Liver (tissue), 3 donors: ENCODE measurements at regions not wholly inside any gene's neighbourhood (a gene's known extent, or its start where the extent isn't known, plus 50 kb on each side); places are given as distances from the start of the nearest gene placed in this dataset.

Source experiments
- JUND ChIP-seq, 2 donors: IDR thresholded peaks; 2 replicates each; pipeline ENCODE4 v1.6.1; 2016; ENCODE audit warnings: antibody characterized with exemption in 2 of 2
- TF ChIP-seq, protein P1 (sequence below): fragments of 150-350 bp; IDR thresholded peaks from 2 replicates; pipeline ENCODE4 v1.5.1; 2017; ENCODE audit warnings: improper control_type of control experiment, low read depth, low read length; ENCODE audit not compliant: missing input control
- donor health status: healthy.
- donor health status: healthy.

DNA sequence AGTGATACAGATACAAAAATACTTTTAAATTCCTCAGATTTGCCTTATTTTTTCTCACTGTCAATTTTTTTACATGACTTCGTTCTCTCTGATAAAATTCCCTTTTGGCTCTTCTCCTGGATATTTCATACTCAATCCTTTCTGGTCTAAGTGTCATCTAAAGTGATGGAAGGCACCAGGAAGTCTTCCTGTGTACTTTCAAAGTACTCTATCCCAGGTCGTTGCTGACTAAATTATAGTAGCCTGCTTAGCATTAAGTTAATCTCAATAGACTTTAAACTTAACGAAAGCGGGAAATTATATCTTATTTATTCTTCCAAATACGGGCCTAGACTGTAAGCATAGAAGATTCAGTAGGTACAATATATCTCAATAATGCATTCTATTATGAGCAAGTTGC, 67.8 kb downstream of the CASP12 start:
- no peak for TF ChIP-seq JUND (IDR thresholded peaks at IDR 0.05)
- TF ChIP-seq, protein P1, sequence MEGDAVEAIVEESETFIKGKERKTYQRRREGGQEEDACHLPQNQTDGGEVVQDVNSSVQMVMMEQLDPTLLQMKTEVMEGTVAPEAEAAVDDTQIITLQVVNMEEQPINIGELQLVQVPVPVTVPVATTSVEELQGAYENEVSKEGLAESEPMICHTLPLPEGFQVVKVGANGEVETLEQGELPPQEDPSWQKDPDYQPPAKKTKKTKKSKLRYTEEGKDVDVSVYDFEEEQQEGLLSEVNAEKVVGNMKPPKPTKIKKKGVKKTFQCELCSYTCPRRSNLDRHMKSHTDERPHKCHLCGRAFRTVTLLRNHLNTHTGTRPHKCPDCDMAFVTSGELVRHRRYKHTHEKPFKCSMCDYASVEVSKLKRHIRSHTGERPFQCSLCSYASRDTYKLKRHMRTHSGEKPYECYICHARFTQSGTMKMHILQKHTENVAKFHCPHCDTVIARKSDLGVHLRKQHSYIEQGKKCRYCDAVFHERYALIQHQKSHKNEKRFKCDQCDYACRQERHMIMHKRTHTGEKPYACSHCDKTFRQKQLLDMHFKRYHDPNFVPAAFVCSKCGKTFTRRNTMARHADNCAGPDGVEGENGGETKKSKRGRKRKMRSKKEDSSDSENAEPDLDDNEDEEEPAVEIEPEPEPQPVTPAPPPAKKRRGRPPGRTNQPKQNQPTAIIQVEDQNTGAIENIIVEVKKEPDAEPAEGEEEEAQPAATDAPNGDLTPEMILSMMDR = no peak
